GM12873 (cell line): ENCODE measurements at regions not wholly inside any gene's neighbourhood (a gene's known extent, or its start where the extent isn't known, plus 50 kb on each side); places are given as distances from the start of the nearest gene placed in this dataset.
A peak's percentile ranks its signal among the peaks of the same experiment; 100 is the strongest.

Experiments
- TF ChIP-seq, protein P1 (sequence below): IDR thresholded peaks from 2 replicates; pipeline ENCODE4 v1.5.1; 2012; ENCODE audit warnings: low read depth, mild to moderate bottlenecking, moderate library complexity, low read length, control low read depth; ENCODE audit not compliant: insufficient read depth; ENCODE audit errors: missing control alignments

DNA sequence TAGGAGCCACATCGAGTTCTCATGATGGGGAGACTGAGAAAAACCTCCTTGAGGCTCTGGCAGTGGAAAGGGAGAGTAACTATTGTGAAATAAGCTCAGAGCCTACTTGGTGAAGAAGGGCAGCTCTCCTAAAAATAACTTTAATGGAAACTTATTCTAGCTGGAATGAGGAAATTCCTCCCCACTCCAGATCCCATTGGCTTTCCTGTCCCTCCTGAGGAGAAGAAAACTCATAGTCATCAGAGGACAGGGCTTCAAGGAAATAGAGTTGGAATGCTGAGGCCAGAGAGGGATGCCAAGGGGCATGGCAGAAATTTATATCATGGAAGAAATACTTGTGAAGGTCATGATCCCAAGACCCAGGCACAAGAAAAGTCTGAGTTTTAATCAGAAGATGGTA lies 70.7 kb upstream of the TAPT1 start:
- TF ChIP-seq, protein P1, sequence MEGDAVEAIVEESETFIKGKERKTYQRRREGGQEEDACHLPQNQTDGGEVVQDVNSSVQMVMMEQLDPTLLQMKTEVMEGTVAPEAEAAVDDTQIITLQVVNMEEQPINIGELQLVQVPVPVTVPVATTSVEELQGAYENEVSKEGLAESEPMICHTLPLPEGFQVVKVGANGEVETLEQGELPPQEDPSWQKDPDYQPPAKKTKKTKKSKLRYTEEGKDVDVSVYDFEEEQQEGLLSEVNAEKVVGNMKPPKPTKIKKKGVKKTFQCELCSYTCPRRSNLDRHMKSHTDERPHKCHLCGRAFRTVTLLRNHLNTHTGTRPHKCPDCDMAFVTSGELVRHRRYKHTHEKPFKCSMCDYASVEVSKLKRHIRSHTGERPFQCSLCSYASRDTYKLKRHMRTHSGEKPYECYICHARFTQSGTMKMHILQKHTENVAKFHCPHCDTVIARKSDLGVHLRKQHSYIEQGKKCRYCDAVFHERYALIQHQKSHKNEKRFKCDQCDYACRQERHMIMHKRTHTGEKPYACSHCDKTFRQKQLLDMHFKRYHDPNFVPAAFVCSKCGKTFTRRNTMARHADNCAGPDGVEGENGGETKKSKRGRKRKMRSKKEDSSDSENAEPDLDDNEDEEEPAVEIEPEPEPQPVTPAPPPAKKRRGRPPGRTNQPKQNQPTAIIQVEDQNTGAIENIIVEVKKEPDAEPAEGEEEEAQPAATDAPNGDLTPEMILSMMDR, result no peak

DNA sequence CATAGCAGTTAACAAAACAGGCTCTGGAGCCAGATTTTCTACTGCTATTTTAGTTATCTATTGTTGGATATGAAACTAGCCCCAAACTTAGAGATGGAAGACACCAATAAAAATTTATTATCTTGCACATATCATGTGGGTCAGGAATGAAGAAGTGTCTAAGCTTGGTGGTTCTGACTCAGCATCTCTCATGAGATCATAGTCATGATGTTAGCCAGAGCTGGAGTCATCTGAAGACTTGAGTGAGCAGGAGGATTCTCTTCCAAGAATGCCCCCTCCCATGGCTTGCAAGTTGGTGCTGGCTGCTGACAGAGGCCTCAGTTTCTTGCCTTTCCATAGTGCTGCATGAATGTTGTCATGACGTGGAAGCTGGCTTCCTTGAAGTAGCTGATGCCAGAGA lies 68.2 kb upstream of the TAPT1 start:
- TF ChIP-seq, protein P1, result no peak

DNA sequence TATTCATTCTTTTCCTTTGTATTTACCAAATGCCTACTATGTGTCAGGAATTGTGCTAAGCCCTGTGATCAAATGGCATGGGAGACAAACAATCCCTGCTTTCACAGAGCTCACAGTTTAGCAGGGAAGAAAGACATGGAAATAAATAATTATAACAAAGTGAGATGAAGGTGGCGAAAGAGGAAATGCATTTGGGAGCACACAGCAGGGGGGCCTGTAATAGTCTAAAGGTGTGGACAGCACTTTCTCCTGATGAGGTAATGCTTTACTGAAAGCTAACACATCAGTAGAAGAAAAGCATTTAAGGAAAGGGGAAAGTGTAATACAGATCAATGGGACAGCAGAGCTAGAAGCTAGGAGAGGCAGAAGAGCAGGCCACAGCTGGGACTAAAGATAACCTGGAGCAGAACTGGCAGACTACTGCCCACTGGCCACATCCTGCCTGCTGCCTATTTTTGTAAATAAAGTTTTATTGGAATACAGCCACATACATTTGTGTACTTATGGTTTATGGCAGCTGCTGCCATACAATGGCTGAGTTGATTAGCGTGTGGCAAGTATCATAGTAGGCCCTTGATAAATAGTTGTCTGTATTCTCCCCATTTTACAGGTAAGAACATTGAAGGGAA lies 67.1 kb upstream of the TAPT1 start:
- TF ChIP-seq, protein P1, result no peak

DNA sequence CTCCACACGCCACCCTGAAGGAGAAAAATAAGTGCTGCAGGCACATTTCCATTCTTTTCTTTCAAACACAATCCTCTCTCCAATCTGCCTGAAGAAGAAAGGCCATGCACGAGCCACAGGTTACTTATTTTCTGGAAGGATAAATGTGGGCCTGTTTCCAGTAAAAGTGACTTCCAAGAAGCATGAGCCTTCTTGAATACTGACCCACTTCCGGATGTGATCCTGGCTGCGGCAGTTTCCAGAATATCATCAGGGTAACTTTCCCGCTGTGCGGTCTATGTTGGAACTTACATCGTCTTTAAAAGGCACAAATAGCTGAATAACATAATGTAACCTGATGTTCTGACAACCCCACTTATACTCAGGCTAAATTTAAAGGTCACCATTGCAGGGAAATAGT lies 66.3 kb upstream of the TAPT1 start:
- TF ChIP-seq, protein P1, result no peak

DNA sequence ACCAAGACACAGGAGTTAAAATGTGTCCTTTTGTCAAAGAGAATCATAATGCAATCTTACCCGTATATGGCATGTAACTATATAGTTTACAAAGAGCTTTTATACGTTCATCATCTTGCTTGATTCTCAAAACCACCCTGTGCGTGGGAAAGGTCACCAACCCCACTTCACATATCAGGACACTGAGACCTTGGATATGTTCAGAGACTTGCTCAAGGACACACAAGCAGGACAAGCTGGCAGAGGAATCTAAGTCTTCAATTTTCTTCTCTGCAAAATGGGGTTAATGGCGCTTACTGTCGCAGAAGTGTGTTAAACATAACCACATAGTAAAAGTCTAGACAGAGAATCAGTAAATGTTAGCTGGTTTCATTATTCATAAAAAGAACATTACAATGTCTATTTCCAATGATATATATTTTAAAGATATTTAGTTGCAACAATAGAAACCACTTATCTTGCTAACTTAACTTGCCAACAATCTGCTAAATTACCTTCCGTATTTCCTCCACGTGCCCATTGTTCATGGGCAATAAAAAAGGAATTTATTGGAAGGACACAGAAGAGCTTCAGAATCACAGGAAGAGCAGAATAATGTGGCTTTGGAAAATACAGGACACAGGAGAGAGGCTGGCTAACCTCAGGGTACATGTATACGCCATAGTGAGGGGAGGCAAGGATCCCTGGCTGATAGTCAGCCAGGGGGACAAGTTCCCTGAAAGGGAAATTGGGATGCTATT lies 64.6 kb upstream of the TAPT1 start:
- TF ChIP-seq, protein P1, result no peak

DNA sequence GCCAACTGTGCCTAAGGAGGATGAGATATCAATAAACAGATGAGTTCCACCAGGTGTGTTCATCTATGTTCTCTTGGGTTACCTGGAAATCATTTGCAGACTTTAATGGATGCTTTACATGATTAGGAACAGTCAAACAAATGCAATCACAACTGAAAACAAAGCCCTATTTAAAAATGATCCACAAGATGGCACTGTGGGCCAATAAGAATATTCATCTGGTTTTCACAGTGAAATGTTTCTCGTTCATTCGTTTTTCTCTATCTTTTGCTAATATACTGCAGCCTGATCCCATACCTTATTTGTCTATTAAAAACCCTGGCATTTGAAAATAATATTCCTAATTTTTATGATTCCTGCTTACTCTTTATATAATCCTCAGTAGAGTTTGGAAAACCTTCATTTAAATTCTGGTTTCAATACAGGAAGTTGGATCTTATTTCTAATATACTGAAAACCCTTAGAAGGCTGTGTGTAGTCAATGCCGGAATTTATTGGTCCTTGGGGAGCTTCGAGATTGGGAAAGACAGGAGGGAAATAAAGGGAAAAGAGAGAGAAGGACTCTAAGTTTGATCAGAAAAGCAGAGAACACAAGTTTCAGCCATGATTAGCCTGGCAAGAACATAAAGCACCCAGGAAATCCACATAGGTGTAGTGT lies 63.8 kb upstream of the TAPT1 start:
- TF ChIP-seq, protein P1, result peak; percentile 54

DNA sequence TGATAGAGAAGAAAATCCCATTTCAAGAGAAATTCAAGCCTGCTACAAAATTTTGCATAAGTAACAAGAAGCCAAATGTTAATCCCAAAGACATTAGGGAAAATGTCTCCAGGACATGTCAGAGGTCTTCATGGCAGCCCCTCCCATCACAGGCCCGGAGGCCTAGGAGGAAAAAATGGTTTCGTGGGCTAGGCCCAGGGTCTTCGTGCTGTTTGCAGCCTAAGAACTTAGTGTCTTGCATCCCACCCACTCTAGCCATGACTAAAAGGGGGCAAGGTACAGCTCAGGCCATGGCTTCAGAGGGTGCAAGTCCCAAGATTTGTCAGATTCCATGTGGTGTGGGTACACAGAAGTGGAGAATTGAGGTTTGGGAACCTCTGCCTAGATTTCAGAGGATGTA lies 57.8 kb upstream of the TAPT1 start:
- TF ChIP-seq, protein P1, result no peak
